IMR-90 (cell line): ENCODE measurements at regions not wholly inside any gene's neighbourhood (a gene's known extent, or its start where the extent isn't known, plus 50 kb on each side); places are given as distances from the start of the nearest gene placed in this dataset.

ENCODE experiments used
- CTCF ChIP-seq: conservative IDR thresholded peaks from 2 replicates; pipeline ENCODE4 v1.5.1; 2012; ENCODE audit warnings: mild to moderate bottlenecking, low read depth, low read length, improper control_type of control experiment
- POLR2A ChIP-seq: IDR thresholded peaks from 2 replicates; pipeline ENCODE4 v1.6.1; 2012; ENCODE audit warnings: mild to moderate bottlenecking, low read depth, low read length

GRCh38 chr17:72302735-72303134, 181.9 kb downstream of the SOX9 start:
- no peak for TF ChIP-seq POLR2A
- no peak for TF ChIP-seq CTCF
